HL-60 (cell line): ENCODE measurements at regions not wholly inside any gene's neighbourhood (a gene's known extent, or its start where the extent isn't known, plus 50 kb on each side); places are given as distances from the start of the nearest gene placed in this dataset.

Experiments
- CTCF ChIP-seq: IDR thresholded peaks from one replicate; pipeline ENCODE4 v1.5.1; 2011; ENCODE audit warnings: low read length, control low read depth, inconsistent platforms; ENCODE audit not compliant: insufficient read depth
- GABPA ChIP-seq: IDR thresholded peaks from 2 replicates; pipeline ENCODE4 v1.6.1; 2012; ENCODE audit warnings: low read depth
- POLR2AphosphoS5 ChIP-seq: IDR thresholded peaks from 2 replicates; pipeline ENCODE4 v1.6.1; 2012; ENCODE audit warnings: low read depth

- no peak for TF ChIP-seq CTCF
- no peak for TF ChIP-seq POLR2AphosphoS5
- TF ChIP-seq GABPA: no peak
These were observed 547.3 kb upstream of the NOVA1 start for GRCh38 chr14:27145170-27145569.
